Activated naive CD4-positive, alpha-beta T cell treated with Interleukin-2 at 50 U/mL for 16 hours (primary cell): ENCODE measurements at regions not wholly inside any gene's neighbourhood (a gene's known extent, or its start where the extent isn't known, plus 50 kb on each side); places are given as distances from the start of the nearest gene placed in this dataset.

Experiments
- DNase-seq: peaks from one replicate; pipeline ENCODE4 v3.0.0-alpha.2; 2020

DNA sequence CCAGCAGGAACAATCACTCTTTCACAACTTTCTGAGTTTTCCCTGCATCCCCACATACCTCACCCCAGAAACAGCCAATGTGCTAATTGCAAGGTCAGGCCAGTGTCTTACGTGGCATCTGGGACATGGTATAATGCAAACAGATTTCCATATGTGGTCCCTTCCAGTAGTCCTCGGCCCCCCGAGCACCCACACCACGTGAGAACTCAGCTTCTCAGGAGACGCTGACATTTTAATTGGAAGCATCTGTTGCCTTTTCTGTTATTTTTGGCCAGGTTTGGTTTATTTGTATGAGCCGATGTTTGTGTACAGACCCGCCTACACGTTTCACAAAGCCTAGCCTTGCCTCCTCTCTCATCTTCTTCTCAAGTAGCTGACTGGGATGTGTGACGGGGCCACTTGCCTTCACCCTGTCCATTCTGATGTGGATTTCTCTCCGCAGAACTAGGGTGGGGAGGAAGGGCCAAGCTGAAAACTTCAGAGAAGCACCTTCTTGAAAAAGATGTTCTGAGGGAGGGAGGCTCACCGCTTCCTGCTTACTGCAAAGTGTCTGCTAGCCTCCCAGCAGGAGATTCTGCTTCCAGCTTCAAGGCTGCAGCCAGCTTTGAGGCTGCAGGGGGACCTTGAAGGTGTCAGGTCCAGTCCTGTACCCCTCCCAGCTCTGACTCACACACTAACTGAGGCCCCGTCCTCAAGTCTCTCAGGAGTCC is 109.6 kb upstream of the SLC14A2 start:
- DNase-seq: no peak

DNA sequence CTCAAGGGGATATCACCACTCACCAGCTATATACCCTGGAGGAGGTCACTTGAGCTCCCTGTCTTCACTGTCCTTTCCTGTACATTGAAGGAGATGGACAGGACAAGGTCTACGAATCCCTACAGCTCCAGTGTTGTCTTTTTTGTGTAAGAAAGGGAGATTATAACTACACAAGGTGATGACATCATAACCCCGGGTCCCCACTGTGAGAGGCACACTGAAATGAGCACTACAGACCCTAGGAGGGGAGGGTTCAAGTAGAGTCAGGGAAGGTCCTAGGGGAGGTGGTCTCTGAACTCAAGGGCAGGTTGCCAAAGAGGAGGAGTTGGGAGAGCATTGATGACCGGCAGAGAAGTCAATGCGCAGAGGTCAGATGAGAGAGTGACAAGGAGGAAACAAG is 108.3 kb upstream of the SLC14A2 start:
- DNase-seq: no peak

DNA sequence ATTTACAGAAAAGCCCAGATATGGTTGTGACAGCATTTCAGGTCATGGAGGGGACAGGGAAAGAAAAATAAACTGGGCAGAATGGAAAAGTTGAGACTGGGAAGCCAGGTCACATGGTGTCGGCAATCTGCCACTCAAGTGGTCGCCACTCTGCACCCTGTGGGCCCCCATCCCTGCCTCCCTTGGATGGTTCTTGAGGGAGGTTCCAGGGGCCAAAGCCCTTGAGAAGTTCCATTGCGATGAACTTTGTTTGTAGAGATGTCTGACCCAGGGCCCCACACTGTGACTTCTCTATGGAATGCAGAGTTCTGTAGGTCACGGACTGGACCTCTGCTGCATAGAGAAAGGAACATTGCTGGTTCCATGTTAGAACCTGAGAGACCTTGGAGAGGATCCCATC is 105.7 kb upstream of the SLC14A2 start:
- DNase-seq: no peak

DNA sequence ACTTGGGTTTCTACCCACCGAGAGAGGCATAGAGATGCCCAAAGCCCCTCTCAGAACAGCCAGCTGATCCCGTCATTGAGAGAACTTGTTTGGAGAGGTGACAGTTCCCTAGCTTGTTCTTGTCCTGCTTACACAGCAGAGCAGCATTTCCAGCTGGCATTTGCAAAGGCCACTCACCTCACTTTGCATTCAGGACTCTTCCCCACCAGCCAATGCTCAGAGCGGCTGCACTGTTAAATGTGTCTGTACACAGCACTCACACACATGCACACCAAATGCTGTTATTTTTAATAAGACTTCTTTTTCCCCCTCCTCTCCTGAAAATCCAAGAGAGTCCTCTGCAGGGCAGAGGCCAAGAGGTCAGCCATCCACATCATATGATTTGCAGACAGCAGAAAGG is 104.6 kb upstream of the SLC14A2 start:
- no peak for DNase-seq

DNA sequence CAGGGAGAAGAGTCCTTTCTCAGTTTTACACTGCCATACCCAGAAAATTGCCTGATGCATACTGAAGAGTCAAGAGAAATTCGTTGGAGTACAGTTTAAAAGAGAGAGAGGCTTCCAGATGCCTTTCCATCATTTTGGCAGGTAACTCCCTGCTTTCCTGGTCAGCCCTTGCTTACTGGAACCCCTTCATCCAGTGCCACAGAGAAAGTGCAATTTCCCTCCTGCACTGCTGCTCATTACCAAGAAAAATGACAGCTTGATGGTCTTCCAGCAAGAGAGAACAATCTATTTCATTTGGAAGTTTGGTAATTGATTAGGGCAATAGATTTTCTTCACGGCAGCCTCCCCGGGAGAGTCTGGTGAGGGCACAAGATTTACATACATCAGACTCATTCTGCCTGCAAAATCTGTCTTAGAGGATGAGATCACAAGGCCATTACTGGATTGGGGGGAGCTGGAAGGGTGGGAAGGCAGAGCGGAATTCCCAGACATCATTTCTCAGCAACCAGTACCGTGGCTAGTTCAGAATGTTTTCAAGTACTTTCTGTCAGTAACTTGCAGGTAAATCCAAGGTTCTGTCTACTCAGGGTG is 102.8 kb upstream of the SLC14A2 start:
- DNase-seq: no peak

DNA sequence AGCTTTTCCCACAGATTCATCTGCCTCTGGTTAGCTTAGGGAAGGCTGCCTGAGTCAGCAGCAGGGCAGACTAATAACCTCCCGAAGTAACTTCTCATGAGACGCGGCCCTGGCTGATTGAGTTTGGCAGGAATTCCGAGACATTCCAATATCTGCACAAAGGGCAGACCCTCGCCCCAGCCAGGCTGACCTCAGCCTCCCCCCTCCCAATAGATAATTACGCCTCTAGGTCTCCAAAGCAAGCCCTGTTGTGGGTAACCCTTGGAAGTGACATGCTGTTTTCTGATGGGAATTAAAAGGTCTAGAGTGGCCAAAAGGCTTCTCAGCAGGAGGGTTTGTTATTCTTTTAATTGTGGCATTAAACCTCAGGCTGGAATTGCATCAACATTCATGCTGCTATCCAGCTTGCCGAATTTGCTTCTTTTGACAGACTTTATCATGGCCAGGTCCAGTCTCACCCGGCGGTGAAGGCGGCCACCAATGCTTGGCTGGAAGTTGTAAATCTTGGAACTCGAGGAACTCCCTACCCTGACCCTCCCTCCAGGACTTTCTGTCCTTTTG is 98.0 kb upstream of the SLC14A2 start:
- no peak for DNase-seq

DNA sequence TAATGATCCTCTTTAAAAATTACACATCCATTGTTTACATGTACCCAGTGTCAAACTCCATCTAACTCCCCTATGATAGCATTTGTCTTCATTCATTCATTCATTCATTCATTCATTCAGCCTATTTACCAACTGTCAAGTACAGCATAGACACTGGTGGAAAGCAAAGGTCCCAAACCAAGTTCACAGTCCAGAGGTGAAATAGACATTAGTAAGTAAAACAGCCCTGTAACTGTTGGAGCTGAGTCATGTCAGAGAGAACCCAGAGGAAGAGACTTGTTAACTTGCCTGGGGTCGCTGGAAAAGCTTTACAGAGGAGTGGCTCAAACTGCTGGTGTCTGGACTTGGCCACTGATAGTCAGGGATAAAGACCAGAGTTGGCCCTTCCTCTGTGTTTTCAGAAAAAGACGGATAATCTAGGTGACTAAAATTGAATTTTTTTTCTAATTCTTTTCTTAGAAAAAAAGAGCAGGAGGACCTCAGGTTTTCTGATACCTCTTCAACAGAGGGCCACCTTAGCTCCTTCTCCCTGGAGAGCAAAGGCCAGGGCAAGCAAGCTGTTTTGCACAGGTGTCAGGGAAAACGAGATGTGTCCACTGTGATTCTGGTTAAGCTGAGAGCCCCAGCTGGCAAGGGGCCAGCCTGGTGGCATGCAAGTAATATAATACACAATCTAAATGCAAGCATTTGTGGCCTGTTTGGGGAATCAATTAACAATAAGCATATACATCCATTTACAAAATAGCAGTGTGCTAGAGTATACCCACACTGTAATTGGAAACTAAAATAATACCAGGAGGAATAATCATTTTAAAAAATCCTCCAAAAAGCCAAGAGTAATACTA is 96.7 kb upstream of the SLC14A2 start:
- DNase-seq: no peak

DNA sequence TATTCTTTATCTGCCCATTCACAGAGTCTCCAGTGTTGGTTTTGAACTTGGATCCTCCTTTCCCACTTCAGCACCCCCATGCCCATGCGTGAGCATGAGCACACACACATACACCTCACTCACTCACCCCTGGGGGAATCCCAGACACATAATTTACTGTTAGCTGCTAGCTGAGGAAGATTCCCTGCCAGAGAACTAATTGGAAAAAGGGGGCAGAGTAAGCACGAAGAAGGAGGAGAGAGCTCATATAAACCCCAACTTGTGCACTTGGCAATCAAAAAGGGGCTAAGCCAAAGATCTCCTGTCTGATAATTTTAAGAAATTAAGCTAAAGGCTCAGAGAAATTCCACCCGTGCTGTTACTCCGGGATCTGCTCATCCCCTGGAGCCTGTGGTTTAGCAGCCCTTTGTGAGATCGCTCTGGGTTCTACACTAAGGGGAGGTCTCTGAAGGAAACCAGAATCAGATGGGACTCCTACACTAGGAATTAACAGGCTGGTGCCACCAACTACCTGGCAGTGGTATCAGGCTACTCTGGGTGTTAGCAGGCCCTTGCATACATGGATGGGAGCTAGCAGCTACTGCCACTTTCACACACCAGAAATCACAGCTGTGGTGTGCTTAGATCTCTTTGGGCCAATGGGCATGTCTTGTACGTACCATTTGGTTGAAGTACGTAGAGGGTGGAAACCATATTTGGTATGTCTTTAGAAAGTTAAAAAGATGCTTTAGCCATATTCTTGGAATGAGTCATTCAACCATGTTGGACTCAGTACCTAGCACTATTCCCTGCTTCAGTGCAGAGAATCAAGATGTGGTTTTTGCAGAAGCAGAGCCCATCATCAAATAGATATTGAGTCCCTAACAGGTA is 95.6 kb upstream of the SLC14A2 start:
- no peak for DNase-seq

DNA sequence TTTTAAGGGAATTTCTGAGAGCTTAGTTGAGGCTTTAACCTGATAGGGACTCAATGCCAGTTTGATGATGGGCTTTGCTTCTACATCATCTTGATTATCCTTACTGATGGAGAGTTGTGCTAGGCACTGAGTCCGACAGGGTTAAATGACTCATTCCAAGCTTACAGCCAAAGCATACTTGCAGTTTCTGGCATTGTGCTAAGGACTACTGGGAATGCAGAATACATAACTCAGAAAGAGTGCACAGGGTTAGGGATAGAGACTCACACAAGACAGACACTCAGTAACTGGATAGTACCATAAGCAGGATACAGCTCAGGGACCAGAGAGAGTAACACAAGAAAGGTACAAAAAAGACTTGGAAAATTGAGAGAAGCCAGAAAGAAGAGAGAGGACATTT is 94.1 kb upstream of the SLC14A2 start:
- DNase-seq: no peak

DNA sequence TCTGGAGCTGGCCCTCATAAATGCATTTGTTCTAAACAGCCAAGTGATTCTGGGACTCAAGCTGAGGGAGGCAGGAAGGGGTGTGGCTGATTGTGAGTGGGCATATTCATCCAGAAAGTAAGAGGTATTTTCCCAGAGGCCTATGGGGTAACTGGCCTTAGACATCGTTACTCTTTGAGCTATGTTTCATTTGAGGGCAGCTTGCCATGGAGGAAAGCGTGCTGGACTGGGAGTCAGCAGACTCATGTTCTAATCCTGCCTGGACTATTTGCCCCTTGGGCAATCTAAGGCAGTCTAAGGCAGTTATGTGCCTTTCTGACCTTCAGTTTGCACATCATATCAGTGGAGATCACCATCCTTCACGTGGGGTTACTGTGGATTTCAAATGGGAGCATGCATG is 93.5 kb upstream of the SLC14A2 start:
- DNase-seq: no peak

DNA sequence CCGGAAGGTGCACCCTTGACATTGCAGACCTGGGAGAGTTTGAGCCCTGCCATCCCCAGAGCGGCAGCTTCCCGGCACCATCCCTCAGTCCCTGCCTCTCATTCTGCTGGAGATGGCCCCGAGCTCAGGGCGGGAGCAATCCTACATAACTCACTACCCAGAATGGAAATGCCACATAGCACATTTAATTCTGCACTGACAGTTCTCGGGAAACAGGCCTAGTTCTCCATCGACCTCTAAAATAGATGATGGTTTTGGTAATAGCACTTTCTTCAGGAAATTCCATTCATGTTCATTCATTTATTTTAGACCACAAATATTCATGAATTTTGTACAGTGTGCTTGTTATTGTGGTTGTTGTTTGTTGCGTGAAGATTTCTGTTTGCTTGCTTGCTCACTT is 92.9 kb upstream of the SLC14A2 start:
- no peak for DNase-seq

DNA sequence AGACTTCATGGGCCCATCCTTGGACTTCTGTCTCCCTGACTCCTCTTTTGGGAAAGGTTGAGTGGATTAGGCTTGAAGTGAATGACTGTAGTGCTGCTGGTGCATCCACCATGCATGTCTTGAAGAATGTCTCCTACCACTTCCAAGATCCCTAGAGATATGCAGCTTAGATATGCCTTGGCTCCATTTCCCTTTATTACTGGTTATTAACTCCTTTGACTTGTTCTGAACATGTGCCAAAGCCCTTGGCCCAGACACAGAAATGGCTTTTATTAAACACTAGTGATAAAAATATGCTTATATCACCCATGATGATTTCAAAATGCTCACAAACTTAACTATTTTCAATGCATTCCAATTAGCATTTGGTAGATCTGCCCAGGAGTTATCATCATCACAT is 90.0 kb upstream of the SLC14A2 start:
- DNase-seq: no peak

DNA sequence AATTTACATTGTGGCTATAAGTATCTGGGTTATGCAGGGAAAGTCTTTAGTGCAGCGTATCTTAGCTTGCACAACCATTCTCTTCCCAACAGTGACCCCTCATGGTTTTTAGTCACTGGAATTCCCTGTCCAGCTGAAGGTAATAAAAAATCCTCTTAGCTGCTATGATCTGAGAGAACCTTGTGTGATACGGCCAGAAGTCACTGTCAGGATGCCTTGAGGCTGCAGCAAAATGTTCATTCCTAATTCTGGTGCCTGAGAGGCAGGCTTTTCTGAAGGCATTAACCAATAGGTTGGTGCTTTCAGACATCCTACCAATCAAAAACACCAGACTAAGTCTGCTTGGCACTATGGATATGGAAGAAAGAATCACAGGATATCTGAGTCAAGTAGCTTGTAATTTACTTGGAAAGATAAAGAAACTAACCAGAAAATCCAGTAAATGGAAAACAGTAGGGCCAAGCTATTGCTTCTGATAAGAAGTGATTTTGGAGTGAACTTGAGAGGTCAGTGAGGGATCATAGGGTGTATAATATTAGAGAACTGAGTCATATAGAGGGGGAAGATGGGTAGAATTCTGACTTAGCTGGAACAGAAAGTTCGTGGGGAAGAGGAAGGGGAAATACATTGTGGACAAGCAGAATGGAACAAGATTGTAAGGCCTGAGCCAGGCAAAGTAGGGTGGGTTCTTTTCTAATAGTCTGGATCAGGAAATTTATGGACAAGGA is 89.0 kb upstream of the SLC14A2 start:
- DNase-seq: no peak

DNA sequence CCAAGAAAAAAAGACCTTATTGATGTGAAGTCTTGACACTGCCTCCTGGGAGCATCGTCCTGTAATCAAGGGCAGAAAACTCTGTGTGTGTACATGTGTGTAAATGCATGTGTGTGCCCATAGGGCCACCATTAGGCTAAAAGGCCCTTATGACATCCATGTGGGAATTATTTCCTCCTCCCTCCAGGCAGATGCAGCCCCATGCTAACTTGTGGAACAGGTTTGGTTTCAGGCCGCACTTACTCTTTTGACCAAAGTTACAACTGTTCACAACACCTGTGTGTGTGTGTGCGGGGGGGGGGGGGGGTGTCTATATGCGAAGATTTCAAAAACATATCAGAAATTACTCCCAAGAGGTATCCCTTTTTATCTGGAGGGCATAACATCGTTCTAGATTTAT is 87.4 kb upstream of the SLC14A2 start:
- no peak for DNase-seq

DNA sequence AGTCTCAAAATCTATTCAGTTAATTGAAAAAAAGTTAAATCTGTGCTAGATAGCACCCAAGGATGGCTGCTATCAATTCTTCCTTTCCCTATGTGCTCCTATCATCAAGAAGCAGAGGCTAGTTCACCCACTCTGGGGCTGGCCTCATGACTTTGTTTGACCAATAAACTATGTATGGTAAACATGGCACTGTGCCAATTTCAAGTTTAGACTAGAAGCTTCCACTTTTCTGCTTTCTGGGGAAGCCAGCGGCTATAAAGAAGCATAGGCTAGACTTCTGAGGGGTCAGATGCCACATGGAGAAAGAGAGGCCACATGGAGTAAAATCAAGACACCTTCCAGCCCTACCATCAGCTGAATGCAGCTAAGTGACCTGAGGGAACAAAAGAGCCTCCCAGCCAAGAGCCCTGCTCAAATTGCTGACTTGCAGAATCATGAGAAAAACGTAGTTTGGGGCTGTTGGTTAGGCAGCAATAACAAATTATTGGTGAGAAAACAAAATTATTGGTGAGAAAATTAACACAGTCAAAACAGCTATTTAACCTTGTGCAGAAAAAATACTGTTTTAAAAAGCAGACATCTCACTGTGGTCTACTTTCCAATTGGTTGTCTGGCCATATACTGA is 86.5 kb upstream of the SLC14A2 start:
- no peak for DNase-seq

DNA sequence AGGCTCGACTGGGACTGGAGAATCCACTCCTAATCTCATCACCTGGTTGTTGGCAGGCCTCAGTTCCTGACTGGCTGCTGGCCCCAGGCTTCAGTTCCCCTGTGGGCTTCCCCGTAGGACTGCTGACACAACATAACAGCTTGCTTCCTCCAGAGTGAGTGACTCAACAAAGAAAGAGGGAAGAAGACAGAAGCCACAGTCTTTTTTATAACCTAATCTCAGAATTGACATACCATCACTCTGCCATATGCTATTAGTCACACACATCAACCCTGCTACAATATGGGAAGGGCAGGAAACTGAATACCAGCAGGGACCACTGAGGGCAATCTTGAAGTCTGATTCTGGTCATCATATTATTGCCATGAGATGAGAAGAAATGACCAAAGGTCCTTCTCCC is 76.8 kb upstream of the SLC14A2 start:
- no peak for DNase-seq

DNA sequence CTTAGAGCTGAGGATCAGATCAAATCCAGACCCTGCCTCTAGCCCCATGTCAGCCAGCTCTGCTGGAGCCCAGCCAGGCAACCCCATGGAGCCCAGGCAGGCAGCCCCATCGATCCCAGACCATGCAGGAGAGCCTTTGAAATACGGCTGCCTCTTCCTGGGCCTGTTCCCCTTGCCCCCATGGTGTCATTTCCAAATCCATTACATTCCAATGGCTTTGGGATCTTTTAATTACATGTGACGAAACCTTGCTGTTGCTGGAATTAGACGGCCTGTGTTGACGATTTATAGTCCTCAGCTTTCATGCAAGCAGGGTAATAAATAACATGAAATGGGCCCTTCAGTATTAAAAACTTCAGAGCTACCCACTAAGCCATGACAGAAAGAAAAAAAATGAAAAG is 75.8 kb upstream of the SLC14A2 start:
- no peak for DNase-seq

DNA sequence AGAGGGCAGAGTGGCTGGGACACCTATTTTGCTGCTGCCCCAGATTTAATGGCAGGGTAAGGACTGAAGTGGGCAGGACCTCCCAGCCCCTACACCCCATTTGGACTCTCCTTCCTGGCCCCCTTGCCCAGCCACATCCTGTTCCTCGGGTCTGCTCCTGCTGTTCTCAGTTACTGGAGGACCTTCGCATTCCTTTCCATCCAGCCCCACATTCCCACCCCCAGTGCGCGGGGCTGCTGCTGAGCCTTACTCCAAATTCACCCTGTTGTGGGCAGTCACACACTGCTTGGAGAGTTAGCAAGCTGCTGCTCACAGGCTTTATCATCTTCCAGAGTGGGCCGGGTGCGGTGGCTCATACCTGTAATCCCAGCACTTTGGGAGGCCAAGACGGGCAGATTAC is 75.2 kb upstream of the SLC14A2 start:
- DNase-seq: no peak

DNA sequence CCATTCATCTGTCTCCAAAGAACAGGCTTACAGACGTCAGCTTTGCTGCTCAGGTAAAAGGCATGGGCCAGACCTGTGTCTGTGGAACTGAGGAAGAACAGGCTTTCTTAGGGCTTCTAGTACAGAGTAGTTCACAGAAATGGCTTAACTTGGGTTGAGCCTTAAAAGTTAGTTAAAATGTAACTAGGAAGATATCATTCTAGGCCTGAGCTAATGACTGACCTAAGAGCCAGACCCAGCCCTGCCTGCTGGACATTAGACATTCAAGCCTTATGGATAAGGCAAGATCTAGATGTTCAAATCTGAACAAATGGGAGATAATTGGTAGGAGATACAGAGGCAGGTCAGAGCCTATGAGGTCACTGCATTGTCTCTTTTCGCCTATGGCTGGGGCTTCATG is 73.9 kb upstream of the SLC14A2 start:
- DNase-seq: no peak

DNA sequence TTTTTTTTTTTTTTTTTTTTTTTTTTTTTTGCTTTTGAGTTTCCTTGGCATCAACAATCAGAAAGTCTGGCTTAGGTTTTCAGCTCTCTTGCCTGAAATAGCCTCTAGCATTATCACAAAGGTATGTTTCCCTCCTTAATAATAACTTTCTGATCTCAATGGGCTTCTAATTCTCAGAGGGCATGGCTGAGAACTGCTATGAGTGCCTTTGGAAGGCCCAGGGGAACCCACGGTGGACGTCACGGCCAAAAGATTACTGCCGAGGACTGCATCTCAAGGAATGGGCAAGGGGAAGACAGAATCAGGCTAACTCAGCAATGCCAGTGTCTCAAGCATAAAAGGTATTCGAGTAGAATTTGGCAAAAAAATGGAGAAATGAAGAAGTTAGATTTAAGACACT is 73.2 kb upstream of the SLC14A2 start:
- no peak for DNase-seq

DNA sequence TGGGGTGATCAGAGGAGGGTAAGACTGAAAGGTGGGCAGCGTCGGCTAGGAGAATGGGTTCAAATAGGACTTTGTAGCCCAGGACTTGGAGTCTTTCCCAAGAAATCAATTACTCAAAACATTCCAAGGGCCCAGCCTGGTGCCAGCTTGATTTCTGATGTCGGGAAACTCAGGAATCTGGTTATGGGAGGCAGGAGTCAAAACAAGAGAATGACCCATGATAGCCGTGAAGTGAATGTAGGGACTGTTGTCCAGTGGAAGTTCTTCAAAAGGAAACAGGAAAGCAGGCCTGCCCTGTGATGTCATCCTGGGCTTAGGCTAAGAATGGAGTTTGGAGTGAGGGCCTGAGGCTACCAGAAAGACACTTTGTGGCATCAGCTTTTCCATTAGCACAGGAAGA is 67.4 kb upstream of the SLC14A2 start:
- no peak for DNase-seq

DNA sequence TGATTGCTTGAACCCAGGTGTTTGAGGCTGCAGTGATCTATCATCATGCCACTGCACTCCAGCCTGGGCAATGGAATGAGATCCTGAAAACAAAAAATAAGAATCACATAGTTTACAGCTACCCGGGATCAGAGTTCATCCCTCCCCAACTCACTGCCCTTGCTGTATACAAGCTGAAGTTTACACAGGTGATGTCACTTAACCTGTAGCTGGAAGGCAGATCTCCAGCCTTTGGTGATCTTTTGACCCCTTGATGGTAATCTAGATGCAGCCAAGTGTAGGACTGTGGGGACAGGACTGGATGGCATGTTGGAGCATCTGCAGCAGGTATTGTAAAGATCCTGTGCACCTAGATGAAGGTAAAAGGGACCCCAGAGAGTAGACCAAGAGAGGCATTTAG is 66.7 kb upstream of the SLC14A2 start:
- no peak for DNase-seq
